ENCODE measurements at regions not wholly inside any gene's neighbourhood (a gene's known extent, or its start where the extent isn't known, plus 50 kb on each side); places are given as distances from the start of the nearest gene placed in this dataset.

DNA sequence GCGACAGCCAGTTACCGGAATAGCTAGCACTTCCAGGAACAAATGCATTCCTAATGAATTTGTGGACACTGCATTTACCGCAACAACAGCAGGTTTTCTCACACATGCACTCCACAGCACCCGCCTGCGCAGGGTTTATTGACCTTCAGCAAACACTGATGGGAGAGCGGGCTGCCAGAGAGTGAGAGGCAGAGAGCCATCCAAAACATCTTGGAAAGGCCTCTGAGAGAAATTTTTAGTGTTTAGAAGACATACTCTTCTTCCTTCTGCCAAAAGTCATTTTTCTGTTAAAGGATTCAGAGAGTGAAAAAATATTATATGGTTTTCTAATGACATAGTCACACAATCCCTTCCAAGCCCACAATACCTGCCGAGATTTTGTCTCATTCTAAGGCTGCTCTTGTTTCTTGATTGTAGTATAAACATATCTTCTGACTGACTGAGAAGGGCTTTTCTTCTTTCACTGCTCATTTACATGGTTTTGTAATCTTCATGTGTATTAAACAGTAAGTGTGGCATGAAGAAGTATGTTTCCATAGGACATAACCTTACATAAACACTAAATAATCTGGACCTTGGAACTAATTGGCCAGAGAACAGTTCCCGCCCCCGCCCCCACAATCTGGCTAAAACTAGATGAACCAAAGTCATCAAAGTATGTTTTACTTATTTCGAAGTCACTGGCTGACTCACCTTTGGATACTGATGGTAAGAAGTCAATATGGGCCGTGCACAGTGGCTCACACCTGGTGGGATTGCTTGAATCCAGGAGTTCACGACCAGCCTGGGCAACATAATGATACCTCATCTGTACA lies 432.5 kb upstream of the MEF2C start:
- TF ChIP-seq POLR2A (IDR thresholded peaks at IDR 0.05) (no peak), POLR2AphosphoS5 (IDR thresholded peaks at IDR 0.05) (no peak)
- TF ChIP-seq, protein P1, sequence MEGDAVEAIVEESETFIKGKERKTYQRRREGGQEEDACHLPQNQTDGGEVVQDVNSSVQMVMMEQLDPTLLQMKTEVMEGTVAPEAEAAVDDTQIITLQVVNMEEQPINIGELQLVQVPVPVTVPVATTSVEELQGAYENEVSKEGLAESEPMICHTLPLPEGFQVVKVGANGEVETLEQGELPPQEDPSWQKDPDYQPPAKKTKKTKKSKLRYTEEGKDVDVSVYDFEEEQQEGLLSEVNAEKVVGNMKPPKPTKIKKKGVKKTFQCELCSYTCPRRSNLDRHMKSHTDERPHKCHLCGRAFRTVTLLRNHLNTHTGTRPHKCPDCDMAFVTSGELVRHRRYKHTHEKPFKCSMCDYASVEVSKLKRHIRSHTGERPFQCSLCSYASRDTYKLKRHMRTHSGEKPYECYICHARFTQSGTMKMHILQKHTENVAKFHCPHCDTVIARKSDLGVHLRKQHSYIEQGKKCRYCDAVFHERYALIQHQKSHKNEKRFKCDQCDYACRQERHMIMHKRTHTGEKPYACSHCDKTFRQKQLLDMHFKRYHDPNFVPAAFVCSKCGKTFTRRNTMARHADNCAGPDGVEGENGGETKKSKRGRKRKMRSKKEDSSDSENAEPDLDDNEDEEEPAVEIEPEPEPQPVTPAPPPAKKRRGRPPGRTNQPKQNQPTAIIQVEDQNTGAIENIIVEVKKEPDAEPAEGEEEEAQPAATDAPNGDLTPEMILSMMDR (IDR thresholded peaks at IDR 0.05 in 8 of 11, conservative IDR thresholded peaks at IDR 0.05 in 3 of 11), result no peak

All from spleen (tissue), 7 donors.